ENCODE measurements at regions not wholly inside any gene's neighbourhood (a gene's known extent, or its start where the extent isn't known, plus 50 kb on each side); places are given as distances from the start of the nearest gene placed in this dataset.

- no peak for DNase-seq (ENCODE audit: low spot score)
Observed at GRCh38 chr5:105817416-105817815, 1853.3 kb downstream of the EFNA5 start.

GRCh38 chr5:105816961-105817360 lies 1853.8 kb downstream of the EFNA5 start:
- no peak for DNase-seq (ENCODE audit: low spot score)

- DNase-seq (ENCODE audit: low spot score), result no peak
Observed at GRCh38 chr5:105812304-105812703, 1858.4 kb downstream of the EFNA5 start.

- DNase-seq (ENCODE audit: low spot score), result no peak
Observed at GRCh38 chr5:105807951-105808350, 1862.8 kb downstream of the EFNA5 start.

GRCh38 chr5:105807290-105807689 lies 1863.4 kb downstream of the EFNA5 start:
- DNase-seq (ENCODE audit: low spot score), result no peak

GRCh38 chr5:105806596-105806995 lies 1864.1 kb downstream of the EFNA5 start:
- no peak for DNase-seq (ENCODE audit: low spot score)

GRCh38 chr5:105803431-105803830 lies 1867.3 kb downstream of the EFNA5 start:
- no peak for DNase-seq (ENCODE audit: low spot score)

GRCh38 chr5:105794578-105794977 lies 1876.2 kb downstream of the EFNA5 start:
- DNase-seq (ENCODE audit: low spot score), result no peak

- no peak for DNase-seq (ENCODE audit: low spot score)
Observed at GRCh38 chr5:105789246-105789645, 1881.5 kb downstream of the EFNA5 start.

GRCh38 chr5:105783811-105784210 lies 1886.9 kb downstream of the EFNA5 start:
- no peak for DNase-seq (ENCODE audit: low spot score)

GRCh38 chr5:105782501-105782900 lies 1888.2 kb downstream of the EFNA5 start:
- no peak for DNase-seq (ENCODE audit: low spot score)

- DNase-seq (ENCODE audit: low spot score), result no peak
Observed at GRCh38 chr5:105773241-105773640, 1897.5 kb downstream of the EFNA5 start.

GRCh38 chr5:105767267-105767666 lies 1903.5 kb downstream of the EFNA5 start:
- no peak for DNase-seq (ENCODE audit: low spot score)

- no peak for DNase-seq (ENCODE audit: low spot score)
Observed at GRCh38 chr5:105762728-105763127, 1908.0 kb downstream of the EFNA5 start.

GRCh38 chr5:105754056-105754455 lies 1916.7 kb downstream of the EFNA5 start:
- DNase-seq (ENCODE audit: low spot score), result no peak

GRCh38 chr5:105752801-105753200 lies 1917.9 kb downstream of the EFNA5 start:
- DNase-seq (ENCODE audit: low spot score), result no peak

- no peak for DNase-seq (ENCODE audit: low spot score)
Observed at GRCh38 chr5:105751908-105752307, 1918.8 kb downstream of the EFNA5 start.

- DNase-seq (ENCODE audit: low spot score), result no peak
Observed at GRCh38 chr5:105745111-105745510, 1925.6 kb downstream of the EFNA5 start.

GRCh38 chr5:105740242-105740641 lies 1930.5 kb downstream of the EFNA5 start:
- DNase-seq (ENCODE audit: low spot score), result no peak

- DNase-seq (ENCODE audit: low spot score), result no peak
Observed at GRCh38 chr5:105739732-105740131, 1931.0 kb downstream of the EFNA5 start.

GRCh38 chr5:105735704-105736103 lies 1935.0 kb downstream of the EFNA5 start:
- no peak for DNase-seq (ENCODE audit: low spot score)

- no peak for DNase-seq (ENCODE audit: low spot score)
Observed at GRCh38 chr5:105730982-105731381, 1939.8 kb downstream of the EFNA5 start.

- no peak for DNase-seq (ENCODE audit: low spot score)
Observed at GRCh38 chr5:105726093-105726492, 1944.6 kb downstream of the EFNA5 start.

- no peak for DNase-seq (ENCODE audit: low spot score)
Observed at GRCh38 chr5:105708442-105708841, 1962.3 kb downstream of the EFNA5 start.

GRCh38 chr5:105702323-105702722 lies 1968.4 kb downstream of the EFNA5 start:
- no peak for DNase-seq (ENCODE audit: low spot score)
